ENCODE measurements at regions not wholly inside any gene's neighbourhood (a gene's known extent, or its start where the extent isn't known, plus 50 kb on each side); places are given as distances from the start of the nearest gene placed in this dataset.

DNA sequence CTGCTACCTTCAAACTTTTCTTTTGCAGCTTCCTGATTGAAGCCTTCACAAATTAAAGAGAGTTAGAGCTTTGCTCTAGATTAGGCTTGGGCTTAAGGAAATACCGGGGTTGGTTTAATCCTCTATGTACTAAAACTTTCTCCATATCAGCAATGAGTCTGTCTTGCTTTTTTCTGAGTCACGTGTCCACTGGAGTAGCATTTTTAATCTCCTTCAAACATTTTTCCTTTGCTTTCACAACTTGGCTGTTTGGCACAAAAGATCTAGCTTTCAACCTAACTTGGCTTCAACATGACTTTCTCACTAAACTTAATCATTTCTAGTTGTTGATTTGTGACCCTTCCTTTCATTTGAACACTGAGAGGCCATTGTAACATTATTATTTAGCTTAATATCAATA lies 261.6 kb downstream of the PLK2 start:
- H3K36me3 ChIP-seq: no peaks in the 10 kb centered on the region
- H3K27ac ChIP-seq: no peak overlapping the region
- no peaks in the 10 kb centered on the region for H3K4me1 ChIP-seq
- no peak overlapping the region for H3K4me2 ChIP-seq
- H3K9ac ChIP-seq: no peak overlapping the region
- no peaks in the 10 kb centered on the region for H3K9me3 ChIP-seq
- H3K27me3 ChIP-seq: no peaks in the 10 kb centered on the region
- H4K20me1 ChIP-seq: no peaks in the 10 kb centered on the region
- no peak overlapping the region for H3K4me3 ChIP-seq
- no peak for TF ChIP-seq Cebpa-rat (IDR thresholded peaks at IDR 0.05)

DNA sequence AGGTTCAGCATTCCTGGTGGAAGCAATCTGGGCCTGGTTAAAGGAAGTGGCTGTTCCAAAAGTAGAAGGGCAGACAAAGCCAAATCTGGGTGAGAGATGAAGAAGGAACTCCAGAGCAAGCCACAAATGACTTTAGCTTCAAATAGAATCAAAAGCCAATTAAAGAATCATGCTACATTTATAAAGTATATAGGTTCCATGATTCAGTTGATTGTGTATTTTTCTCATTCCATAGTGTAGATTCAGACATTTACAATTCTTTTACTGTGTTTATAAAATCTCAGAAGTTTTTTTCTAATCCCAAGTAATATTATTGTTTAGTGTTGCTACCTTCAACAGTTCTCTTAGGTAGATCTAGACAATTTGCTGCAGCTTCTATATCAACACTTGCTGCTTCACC lies 262.0 kb downstream of the PLK2 start:
- no peaks in the 10 kb centered on the region for H3K4me1 ChIP-seq
- TF ChIP-seq Cebpa-rat (IDR thresholded peaks at IDR 0.05): no peak
- no peaks in the 10 kb centered on the region for H3K9me3 ChIP-seq
- H3K4me2 ChIP-seq: no peak overlapping the region
- no peak overlapping the region for H3K9ac ChIP-seq
- H3K36me3 ChIP-seq: no peaks in the 10 kb centered on the region
- H3K27ac ChIP-seq: no peak overlapping the region
- no peak overlapping the region for H3K4me3 ChIP-seq
- H4K20me1 ChIP-seq: no peaks in the 10 kb centered on the region
- H3K27me3 ChIP-seq: no peaks in the 10 kb centered on the region

DNA sequence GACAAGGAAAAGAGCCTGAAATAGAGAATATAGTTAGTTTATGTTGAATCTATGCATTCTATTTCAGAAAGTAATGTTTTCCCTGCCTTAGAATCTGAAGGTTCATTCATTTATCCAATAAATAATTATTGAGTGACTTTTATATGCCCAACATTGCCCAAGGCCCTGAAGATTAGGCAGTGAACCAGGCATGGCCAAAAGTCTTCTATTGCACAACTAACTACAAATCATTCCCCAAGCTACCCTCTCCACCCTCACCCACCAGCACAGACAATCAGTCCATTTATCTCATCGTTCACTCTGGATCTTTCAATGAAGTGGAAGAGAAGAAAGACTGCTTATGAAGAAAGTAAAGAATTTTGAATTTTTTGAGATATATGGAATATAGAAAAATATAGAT lies 268.4 kb downstream of the PLK2 start:
- no peak overlapping the region for H3K27ac ChIP-seq
- no peaks in the 10 kb centered on the region for H3K27me3 ChIP-seq
- no peak overlapping the region for H3K4me2 ChIP-seq
- no peak overlapping the region for H3K4me3 ChIP-seq
- H3K9ac ChIP-seq: no peak overlapping the region
- no peak for TF ChIP-seq Cebpa-rat (IDR thresholded peaks at IDR 0.05)
- H3K36me3 ChIP-seq: no peaks in the 10 kb centered on the region
- H3K9me3 ChIP-seq: no peaks in the 10 kb centered on the region
- H4K20me1 ChIP-seq: no peaks in the 10 kb centered on the region
- H3K4me1 ChIP-seq: no peaks in the 10 kb centered on the region

DNA sequence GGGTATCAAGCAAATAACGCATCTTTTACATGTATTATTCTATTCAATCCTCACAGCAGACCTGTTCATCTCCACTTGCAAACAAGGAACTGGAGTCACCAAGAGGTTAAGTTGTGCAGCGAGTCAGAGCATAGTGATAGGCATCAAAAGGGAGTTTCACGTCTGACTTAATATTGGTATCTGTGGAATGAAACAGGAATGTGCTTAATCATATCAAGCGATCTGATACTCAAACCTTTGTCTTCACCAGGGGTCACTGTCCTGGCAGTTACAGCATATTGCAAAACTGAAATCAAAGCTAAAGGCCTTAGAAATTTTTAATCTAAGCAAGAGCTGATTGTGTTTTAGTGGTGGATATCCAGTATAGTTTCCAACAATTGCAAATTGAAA lies 271.6 kb downstream of the PLK2 start:
- Histone ChIP-seq H3K4me1 (no peaks in the 10 kb centered on the region), H3K9me3 (no peaks in the 10 kb centered on the region)

DNA sequence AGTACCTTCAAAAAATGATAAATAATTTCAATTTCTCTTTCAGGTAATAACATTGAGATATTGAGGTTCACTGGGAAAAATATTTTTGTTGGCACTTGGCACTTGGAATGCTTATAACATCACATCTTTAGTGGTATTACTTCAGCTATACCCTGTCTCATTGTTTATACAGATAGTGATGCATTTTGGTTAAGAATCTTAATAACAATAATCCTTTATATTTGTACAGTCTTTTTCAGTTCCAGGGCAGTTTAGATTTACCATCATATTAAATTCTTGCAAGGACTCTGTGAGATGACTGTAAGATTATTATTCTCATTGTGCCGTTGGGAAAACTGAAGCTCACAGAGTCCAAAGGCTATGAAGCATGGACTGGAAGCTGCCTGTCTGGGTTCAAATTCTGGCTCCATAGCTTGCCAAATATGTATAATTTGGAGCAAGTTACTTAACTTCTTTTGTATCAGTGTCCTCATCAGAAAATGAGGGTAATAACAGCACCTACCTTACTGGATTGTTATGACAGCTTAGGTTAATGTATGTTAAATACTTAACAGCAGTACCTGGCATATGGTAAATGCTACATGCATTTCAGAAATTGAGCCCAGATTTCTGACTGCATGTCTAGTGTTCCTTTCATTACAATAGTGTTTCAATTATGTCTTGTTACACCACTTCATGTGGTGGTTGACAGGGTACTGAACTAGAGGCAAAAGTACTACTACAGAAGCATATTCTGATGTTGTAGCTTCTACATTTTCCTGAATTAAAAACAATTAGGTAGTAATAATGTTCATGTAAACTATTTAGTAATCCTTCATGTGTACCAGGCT lies 272.2 kb downstream of the PLK2 start:
- Histone ChIP-seq H3K27ac (no peak overlapping the region), H3K9ac (no peak overlapping the region)
- TF ChIP-seq Cebpa-rat (IDR thresholded peaks at IDR 0.05): no peak

More for the DNA sequence above, 271.6 kb downstream of the PLK2 start:
- Histone ChIP-seq H3K27me3 (no peaks in the 10 kb centered on the region), H3K27ac (no peak overlapping the region), H3K9ac (no peak overlapping the region), H3K4me3 (no peak overlapping the region), H3K4me2 (no peak overlapping the region), H3K36me3 (no peaks in the 10 kb centered on the region), H4K20me1 (no peaks in the 10 kb centered on the region)
- no peak for TF ChIP-seq Cebpa-rat (IDR thresholded peaks at IDR 0.05)

DNA sequence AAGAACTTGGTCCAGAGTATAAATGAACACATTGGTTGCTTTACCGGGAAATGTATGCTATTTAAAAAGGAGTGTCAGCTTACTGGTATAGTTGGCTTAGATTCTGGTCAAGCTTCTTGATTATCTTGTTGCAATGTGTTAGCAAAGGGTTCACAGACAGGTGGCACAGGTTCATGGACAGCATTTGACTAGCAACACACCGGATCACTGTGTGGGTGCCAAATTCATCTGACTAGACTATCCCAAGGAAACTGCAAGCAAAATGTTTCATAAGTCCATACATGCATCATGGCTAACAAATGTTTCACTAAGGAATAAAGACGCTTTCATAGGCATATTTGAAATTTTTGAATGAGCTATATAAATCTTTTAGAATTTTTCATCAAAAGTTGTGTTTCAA lies 274.1 kb downstream of the PLK2 start:
- Histone ChIP-seq H3K9ac (no peak overlapping the region), H3K4me1 (no peaks in the 10 kb centered on the region), H3K36me3 (no peaks in the 10 kb centered on the region), H3K4me2 (no peak overlapping the region), H3K9me3 (no peaks in the 10 kb centered on the region), H3K27me3 (no peaks in the 10 kb centered on the region), H3K4me3 (no peak overlapping the region), H4K20me1 (no peaks in the 10 kb centered on the region), H3K27ac (no peak overlapping the region)
- TF ChIP-seq Cebpa-rat (IDR thresholded peaks at IDR 0.05): no peak

More for the DNA sequence above, 272.2 kb downstream of the PLK2 start:
- H3K9me3 ChIP-seq: no peaks in the 10 kb centered on the region
- H4K20me1 ChIP-seq: no peaks in the 10 kb centered on the region
- no peak overlapping the region for H3K4me2 ChIP-seq
- no peaks in the 10 kb centered on the region for H3K36me3 ChIP-seq
- H3K4me3 ChIP-seq: no peak overlapping the region
- no peaks in the 10 kb centered on the region for H3K27me3 ChIP-seq
- no peaks in the 10 kb centered on the region for H3K4me1 ChIP-seq

DNA sequence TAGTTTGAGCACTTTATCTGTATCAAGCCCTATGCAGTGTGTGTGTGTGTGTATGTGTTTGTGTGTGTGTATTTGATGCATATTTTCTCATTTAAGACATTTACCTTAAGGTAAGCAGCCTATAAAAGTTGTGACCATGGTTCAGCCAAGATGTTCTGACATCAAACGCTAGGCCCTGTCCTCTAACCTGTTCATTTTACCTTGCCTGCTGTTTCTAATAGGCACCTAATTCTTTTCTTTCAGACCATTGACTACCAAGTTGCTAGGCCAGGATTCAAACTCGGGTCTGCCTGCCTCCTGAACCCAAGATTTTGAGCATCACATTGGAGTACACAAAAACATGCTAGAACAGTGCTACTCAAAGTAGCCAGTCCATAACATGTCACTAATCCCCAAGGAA lies 274.5 kb downstream of the PLK2 start:
- Histone ChIP-seq H3K4me3 (no peak overlapping the region), H3K4me2 (no peak overlapping the region), H3K27ac (no peak overlapping the region), H4K20me1 (no peaks in the 10 kb centered on the region), H3K9me3 (no peaks in the 10 kb centered on the region), H3K27me3 (no peaks in the 10 kb centered on the region), H3K36me3 (no peaks in the 10 kb centered on the region), H3K4me1 (no peaks in the 10 kb centered on the region), H3K9ac (no peak overlapping the region)
- TF ChIP-seq Cebpa-rat (IDR thresholded peaks at IDR 0.05): no peak

DNA sequence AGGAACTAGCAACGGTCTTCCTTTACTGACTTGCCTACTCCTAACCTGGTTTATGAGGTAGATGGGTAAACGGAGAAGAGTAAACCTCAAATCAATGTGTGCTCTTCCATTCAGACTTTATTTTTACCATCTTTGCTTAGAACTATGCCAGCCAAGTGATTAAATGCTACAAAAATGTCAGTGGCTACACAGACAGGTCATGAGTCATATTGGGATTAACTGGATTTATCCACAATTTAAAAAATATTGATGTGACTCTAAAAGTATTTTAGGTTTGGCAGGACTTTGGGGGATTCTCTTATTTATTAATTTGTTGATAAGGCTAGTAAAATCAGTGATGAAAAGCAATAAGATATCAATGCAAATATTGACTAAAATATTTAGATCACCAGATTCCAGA lies 275.0 kb downstream of the PLK2 start:
- Histone ChIP-seq H3K9me3 (no peaks in the 10 kb centered on the region), H3K36me3 (no peaks in the 10 kb centered on the region), H3K9ac (no peak overlapping the region), H3K27ac (no peak overlapping the region), H4K20me1 (no peaks in the 10 kb centered on the region), H3K4me1 (no peaks in the 10 kb centered on the region), H3K4me3 (no peak overlapping the region), H3K27me3 (no peaks in the 10 kb centered on the region), H3K4me2 (no peak overlapping the region)
- TF ChIP-seq Cebpa-rat (IDR thresholded peaks at IDR 0.05): no peak

DNA sequence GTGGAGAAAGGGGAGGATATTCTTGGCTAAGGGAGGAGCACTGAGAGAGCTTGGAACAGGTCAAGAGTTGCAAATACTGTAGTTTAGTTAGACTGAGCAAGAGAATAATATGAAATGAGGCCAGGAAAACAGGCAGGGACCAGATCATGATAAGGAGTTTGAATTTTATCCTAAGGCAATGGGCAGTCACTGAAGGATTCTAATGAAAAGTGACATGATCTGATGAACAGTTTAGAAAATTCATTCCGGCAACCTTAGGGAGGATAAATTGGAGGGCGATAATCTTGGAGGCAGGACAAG lies 276.1 kb downstream of the PLK2 start:
- H3K27me3 ChIP-seq: no peaks in the 10 kb centered on the region
- H3K9me3 ChIP-seq: no peaks in the 10 kb centered on the region
- no peak overlapping the region for H3K4me3 ChIP-seq
- H4K20me1 ChIP-seq: no peaks in the 10 kb centered on the region
- H3K27ac ChIP-seq: no peak overlapping the region
- no peaks in the 10 kb centered on the region for H3K4me1 ChIP-seq
- H3K36me3 ChIP-seq: no peaks in the 10 kb centered on the region
- H3K9ac ChIP-seq: no peak overlapping the region
- H3K4me2 ChIP-seq: no peak overlapping the region
- no peak for TF ChIP-seq Cebpa-rat (IDR thresholded peaks at IDR 0.05)

DNA sequence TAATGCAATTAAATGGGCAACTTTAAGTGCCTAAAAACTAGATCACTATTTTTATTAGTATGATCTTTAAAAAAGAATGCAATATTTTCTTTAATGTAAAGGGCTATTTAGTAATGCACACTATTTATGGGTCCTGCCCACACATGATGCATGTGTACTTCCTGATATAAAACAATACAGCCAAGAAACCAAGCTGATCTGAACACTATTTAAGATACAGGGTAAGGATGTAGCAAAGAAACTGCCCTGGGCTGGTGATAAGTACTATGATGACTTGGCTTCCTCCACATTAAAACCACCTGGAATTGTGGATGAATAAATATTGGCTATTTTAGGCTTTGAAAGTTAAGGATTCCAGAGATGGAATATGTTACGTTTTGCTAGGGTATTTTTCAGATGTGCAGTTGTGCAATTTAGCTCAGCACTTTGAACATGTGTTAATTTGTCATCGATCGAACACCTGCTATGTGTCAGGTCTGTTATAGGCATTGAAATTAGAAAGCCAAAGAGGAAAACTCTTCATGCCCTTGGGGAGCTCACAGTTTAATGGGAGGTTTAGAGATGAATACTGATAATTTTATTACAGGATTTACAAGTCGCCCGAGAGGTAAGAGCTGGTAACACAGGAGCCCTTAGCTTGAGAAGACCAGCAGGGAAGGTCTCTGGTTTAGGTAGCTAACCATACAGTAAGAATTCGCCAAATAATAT lies 276.7 kb downstream of the PLK2 start:
- TF ChIP-seq Cebpa-rat (IDR thresholded peaks at IDR 0.05): no peak

More for the DNA sequence above, 276.7 kb downstream of the PLK2 start:
- Histone ChIP-seq H3K4me2 (no peak overlapping the region), H3K4me3 (no peak overlapping the region), H4K20me1 (no peaks in the 10 kb centered on the region), H3K9me3 (no peaks in the 10 kb centered on the region), H3K27me3 (no peaks in the 10 kb centered on the region), H3K27ac (no peak overlapping the region), H3K36me3 (no peaks in the 10 kb centered on the region), H3K9ac (no peak overlapping the region), H3K4me1 (no peaks in the 10 kb centered on the region)

Measured in BLaER1 (cell line).